Endothelial cell (in vitro differentiated cells): ENCODE measurements at regions not wholly inside any gene's neighbourhood (a gene's known extent, or its start where the extent isn't known, plus 50 kb on each side); places are given as distances from the start of the nearest gene placed in this dataset.

Experiments used
- DNase-seq: peaks from one replicate; pipeline ENCODE4 v3.0.0; 2021; ENCODE audit warnings: low spot score
- H3K27ac Mint-ChIP-seq: one replicate; pipeline ENCODE4 v1.8.0; 2021; ENCODE audit warnings: mixed read lengths, inconsistent platforms; ENCODE audit not compliant: unreplicated experiment
- H3K27me3 Mint-ChIP-seq: one replicate; pipeline ENCODE4 v1.8.0; 2021; ENCODE audit warnings: mild to moderate bottlenecking, moderate library complexity, mixed read lengths, inconsistent platforms; ENCODE audit not compliant: unreplicated experiment
- H3K36me3 Mint-ChIP-seq: one replicate; pipeline ENCODE4 v1.8.0; 2021; ENCODE audit warnings: mild to moderate bottlenecking, low read depth, mixed read lengths, inconsistent platforms; ENCODE audit not compliant: unreplicated experiment
- H3K4me1 Mint-ChIP-seq: one replicate; pipeline ENCODE4 v1.8.0; 2021; ENCODE audit warnings: mild to moderate bottlenecking, mixed read lengths, inconsistent platforms; ENCODE audit not compliant: unreplicated experiment
- H3K4me3 Mint-ChIP-seq: one replicate; pipeline ENCODE4 v1.8.0; 2021; ENCODE audit warnings: mild to moderate bottlenecking, mixed read lengths, inconsistent platforms; ENCODE audit not compliant: unreplicated experiment
- H3K9me3 Mint-ChIP-seq: one replicate; pipeline ENCODE4 v1.8.0; 2021; ENCODE audit warnings: mixed read lengths, inconsistent platforms; ENCODE audit not compliant: unreplicated experiment
- CTCF ChIP-seq: fragments of 200-600 bp; sonication (generic); IDR thresholded peaks from one replicate; pipeline ENCODE4 v1.5.0; 2021; ENCODE audit warnings: antibody characterized with exemption; ENCODE audit not compliant: unreplicated experiment

DNA sequence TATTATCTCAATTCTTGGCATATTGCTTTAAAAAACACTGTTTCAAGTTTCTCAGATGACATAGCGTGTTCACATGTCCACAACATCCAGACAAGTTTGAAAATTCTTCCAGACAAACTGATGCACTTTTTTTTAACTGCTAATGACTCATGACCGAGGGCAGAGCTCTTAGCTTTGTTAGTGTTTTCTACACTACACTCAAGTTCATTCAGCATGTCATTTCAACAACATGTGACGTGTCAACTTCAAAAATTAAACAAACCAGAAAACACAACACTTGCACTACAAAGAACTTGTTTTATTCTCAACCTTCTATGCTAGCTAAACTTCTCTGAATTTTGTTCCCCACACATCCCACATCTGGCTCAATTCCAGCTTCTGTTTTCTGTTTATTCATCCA lies 1186.3 kb upstream of the FLRT2 start:
- TF ChIP-seq CTCF, result no peak
- peaks cover 3% of the 10 kb centered on the region for H3K4me1 Mint-ChIP-seq
- no peaks in the 10 kb centered on the region for H3K9me3 Mint-ChIP-seq
- DNase-seq, result no peak
- no peak overlapping the region for H3K27ac Mint-ChIP-seq
- no peaks in the 10 kb centered on the region for H3K36me3 Mint-ChIP-seq
- H3K4me3 Mint-ChIP-seq, result no peak overlapping the region
- H3K27me3 Mint-ChIP-seq, result no peaks in the 10 kb centered on the region

DNA sequence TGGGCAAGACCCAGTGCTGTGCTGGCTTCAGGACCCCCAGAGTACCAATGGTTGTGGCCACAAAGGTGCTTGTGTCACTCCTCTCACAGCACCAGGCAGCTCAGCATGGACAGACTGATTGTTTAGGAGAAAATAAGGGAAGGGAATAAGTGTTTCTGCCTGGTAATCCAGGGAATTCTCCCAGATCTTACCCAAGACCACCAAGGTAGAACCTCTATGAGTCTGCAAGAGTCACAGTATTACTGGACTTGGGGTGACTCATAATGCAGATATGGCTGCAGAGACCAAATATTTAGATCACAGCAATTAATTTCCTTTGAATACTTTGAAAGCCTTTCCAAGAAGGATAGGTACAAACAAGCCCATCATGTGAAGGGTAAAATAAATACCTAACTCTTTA lies 1178.3 kb upstream of the FLRT2 start:
- Mint-ChIP-seq H3K27me3 (no peaks in the 10 kb centered on the region), H3K4me1 (no peaks in the 10 kb centered on the region), H3K4me3 (no peak overlapping the region), H3K27ac (no peak overlapping the region), H3K36me3 (no peaks in the 10 kb centered on the region), H3K9me3 (no peaks in the 10 kb centered on the region)
- no peak for DNase-seq
- TF ChIP-seq CTCF, result no peak

GRCh38 chr14:84361476-84361875 lies 1168.5 kb upstream of the FLRT2 start:
- Mint-ChIP-seq H3K4me3 (no peak overlapping the region), H3K36me3 (no peaks in the 10 kb centered on the region), H3K9me3 (no peaks in the 10 kb centered on the region), H3K27me3 (peaks cover 2% of the 10 kb centered on the region), H3K4me1 (peaks cover 2% of the 10 kb centered on the region), H3K27ac (no peak overlapping the region)
- TF ChIP-seq CTCF, result no peak
- no peak for DNase-seq

DNA sequence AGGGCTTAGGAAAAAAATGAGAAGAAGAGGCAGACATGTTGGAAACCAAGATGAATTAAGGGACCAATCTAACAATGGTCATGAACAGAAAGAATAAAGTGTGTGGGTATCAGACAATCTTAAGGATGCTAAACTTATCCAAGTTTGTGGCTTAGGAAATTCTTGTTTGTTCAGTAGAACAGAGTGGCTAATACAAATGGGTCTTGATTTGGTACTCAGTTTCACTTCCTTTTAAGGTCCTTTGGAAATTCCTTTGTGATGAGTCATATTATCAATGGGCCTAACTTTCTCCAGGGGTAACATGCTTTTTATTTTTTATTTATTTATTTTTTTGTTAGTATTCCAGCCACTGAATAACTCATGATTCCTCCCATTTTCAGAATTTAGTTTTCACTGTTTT lies 1154.7 kb upstream of the FLRT2 start:
- Mint-ChIP-seq H3K27me3 (no peaks in the 10 kb centered on the region), H3K36me3 (no peaks in the 10 kb centered on the region), H3K9me3 (no peaks in the 10 kb centered on the region), H3K4me3 (no peak overlapping the region), H3K4me1 (no peaks in the 10 kb centered on the region), H3K27ac (no peak overlapping the region)
- no peak for DNase-seq
- TF ChIP-seq CTCF, result no peak

DNA sequence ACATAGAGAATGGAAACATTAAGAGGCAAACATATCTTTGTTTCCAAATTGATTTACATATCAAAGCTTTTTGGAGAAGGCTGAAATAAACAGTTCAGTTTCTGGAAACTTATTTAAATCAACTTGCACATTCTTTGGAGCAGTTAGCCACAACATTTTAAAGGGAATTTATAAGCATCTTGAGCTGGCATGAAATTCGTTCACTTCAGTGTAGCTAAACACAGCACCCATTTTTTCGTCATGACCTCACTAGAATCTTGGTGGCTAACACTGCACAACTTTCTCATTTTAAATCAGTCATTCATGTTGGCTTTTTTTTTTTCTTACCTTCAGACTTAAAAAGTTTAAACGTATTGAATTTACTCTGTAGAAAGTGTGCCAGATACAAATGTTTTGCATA lies 1139.9 kb upstream of the FLRT2 start:
- H3K4me3 Mint-ChIP-seq, result no peak overlapping the region
- H3K27ac Mint-ChIP-seq, result no peak overlapping the region
- no peak for DNase-seq
- no peak for TF ChIP-seq CTCF
- no peaks in the 10 kb centered on the region for H3K9me3 Mint-ChIP-seq
- no peaks in the 10 kb centered on the region for H3K36me3 Mint-ChIP-seq
- H3K27me3 Mint-ChIP-seq, result no peaks in the 10 kb centered on the region
- no peaks in the 10 kb centered on the region for H3K4me1 Mint-ChIP-seq
